Brain microvascular endothelial cell (primary cell): ENCODE measurements at regions not wholly inside any gene's neighbourhood (a gene's known extent, or its start where the extent isn't known, plus 50 kb on each side); places are given as distances from the start of the nearest gene placed in this dataset.
A peak's percentile ranks its signal among the peaks of the same experiment; 100 is the strongest.

ENCODE experiments used
- DNase-seq: peaks from one replicate; pipeline ENCODE4 v3.0.0-alpha.2; 2020
- H3K27ac ChIP-seq: fragments of 250-450 bp; sonication (Bioruptor Pico); 2 replicates; pipeline ENCODE4 v1.5.1; 2020; ENCODE audit warnings: mild to moderate bottlenecking, moderate library complexity
- H3K27me3 ChIP-seq: fragments of 250-450 bp; sonication (Bioruptor Pico); replicated peaks from 2 replicates; pipeline ENCODE4 v1.5.1; 2020; ENCODE audit warnings: mild to moderate bottlenecking
- H3K36me3 ChIP-seq: fragments of 250-450 bp; sonication (Bioruptor Pico); replicated peaks from 2 replicates; pipeline ENCODE4 v1.5.1; 2020; ENCODE audit warnings: mild to moderate bottlenecking
- H3K4me3 ChIP-seq: 2 replicates; pipeline ENCODE4 v1.5.1; 2011; ENCODE audit warnings: low read depth, mild to moderate bottlenecking, control low read depth, low read length, moderate library complexity
- in situ Hi-C: cut with HindIII; loops from 2 replicates; pipeline ENCODE4 v1.10.0; 2017; ENCODE audit warnings: low sequenced_read_pairs, low pct_ligation_motif_present
- TF ChIP-seq, protein P1 (sequence below): IDR thresholded peaks from 2 replicates; pipeline ENCODE4 v1.5.1; 2011; ENCODE audit warnings: low read depth, mild to moderate bottlenecking, moderate library complexity, low read length, control low read depth, inconsistent platforms; ENCODE audit errors: missing control alignments

DNA sequence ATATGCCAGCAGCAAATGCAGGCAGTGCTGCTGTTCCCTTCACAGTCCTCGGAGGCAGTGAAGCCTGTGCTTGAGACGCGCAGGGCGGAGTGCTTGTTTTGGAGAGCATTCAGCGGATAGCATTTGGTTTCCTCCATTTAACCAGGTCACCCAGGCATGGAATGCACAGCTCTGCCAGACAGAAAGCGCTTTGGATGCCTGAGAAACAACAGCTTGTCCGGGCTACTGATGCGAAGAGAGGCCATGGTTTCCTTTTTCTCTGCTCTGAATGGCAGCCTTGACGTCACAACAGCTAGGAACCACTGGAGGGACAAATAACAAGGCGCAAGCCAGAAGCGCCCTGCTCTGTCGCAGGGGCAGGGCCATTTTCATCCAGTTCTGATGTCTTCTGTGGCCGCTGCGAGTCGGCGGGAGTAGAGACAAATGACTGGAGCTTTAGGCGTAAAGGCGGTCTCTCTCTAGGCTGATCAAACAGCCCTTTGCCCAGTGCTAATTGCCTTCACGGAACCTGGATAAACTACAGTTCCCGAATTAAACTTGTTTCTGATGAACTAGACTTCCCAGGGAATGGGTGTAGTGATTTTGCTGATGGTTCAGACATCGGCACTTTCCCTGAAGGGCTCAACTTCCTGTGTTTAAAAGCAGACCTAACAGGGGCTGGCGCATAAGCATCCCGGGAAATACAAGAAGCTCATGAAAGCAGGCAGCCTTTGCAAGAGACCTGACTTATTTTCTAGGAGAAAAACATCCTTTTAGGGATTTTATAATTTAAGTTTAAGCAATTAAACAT is 187.6 kb upstream of the KLF14 start:
- H3K4me3 ChIP-seq: peak overlapping the region; percentile 23
- H3K27me3 ChIP-seq: no peaks in the 10 kb centered on the region
- H3K27ac ChIP-seq: peak overlapping the region; percentile 90
- TF ChIP-seq, protein P1, sequence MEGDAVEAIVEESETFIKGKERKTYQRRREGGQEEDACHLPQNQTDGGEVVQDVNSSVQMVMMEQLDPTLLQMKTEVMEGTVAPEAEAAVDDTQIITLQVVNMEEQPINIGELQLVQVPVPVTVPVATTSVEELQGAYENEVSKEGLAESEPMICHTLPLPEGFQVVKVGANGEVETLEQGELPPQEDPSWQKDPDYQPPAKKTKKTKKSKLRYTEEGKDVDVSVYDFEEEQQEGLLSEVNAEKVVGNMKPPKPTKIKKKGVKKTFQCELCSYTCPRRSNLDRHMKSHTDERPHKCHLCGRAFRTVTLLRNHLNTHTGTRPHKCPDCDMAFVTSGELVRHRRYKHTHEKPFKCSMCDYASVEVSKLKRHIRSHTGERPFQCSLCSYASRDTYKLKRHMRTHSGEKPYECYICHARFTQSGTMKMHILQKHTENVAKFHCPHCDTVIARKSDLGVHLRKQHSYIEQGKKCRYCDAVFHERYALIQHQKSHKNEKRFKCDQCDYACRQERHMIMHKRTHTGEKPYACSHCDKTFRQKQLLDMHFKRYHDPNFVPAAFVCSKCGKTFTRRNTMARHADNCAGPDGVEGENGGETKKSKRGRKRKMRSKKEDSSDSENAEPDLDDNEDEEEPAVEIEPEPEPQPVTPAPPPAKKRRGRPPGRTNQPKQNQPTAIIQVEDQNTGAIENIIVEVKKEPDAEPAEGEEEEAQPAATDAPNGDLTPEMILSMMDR: no peak
- H3K36me3 ChIP-seq: no peaks in the 10 kb centered on the region
- DNase-seq: peak; percentile 84
- in situ Hi-C loops: no loop called here

DNA sequence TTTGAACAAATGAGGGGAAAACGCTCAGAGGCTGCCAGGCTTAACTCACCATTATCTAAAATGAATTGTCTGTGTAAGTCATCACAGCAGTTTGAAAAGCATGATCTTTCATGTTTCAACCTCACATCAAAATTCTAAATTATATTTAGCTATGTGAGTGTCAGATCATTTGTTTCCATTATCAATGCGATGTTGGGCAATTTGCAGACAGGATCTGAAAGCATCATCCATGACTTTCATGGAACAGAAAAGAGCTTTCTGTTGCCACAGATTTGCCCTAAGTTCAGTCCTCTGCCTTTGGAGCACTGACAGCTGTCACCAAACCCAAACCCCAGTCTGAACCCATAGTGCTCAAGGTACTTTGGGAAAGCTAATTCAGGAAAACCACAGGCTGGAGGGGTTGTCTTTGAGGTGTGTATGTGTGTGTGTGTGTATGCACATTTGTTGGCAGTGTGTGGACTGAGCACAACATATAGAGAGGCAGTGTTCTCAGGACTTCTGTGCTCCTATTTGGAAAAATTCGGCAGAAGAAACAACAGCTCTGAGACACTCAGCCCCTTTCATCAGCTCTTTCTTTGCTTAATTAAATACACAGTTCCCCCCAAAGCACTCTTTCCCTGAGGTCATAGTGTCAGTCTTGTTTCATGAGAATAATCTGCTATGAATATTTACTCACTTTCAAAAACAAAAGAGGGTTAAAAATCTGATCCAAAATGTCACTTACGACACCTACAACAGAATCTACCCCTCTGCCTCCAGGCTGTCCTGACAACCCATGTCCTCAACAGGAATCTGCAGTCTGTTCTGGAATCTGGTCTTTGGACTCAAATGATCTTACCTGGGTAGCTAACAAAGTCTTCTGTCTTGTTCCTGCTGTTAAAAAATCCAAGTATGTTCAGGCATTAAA is 188.5 kb upstream of the KLF14 start:
- in situ Hi-C loops: no loop called here
- no peak overlapping the region for H3K4me3 ChIP-seq
- no peaks in the 10 kb centered on the region for H3K27me3 ChIP-seq
- peak overlapping the region; percentile 90 for H3K27ac ChIP-seq
- no peaks in the 10 kb centered on the region for H3K36me3 ChIP-seq
- DNase-seq: no peak
- TF ChIP-seq, protein P1: no peak

DNA sequence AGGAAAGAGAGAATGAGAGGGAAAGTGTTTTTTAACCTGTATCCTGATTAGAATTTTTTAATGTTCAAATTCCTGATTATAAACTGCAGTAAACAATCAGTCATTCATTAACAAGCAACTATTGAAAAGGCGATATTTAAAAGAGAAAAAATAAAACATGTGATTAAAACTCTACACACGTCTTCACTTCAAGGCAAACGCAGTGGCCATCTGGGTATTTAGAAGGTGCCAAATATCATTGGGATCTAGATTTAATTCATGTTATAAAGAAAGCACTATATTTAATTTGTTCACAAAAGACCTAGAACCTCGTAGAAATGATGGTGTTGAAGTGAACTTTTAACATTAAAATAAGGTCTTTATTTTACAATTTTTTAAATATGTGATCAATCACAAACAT is 189.4 kb upstream of the KLF14 start:
- Histone ChIP-seq H3K27ac (no peak overlapping the region), H3K4me3 (no peak overlapping the region), H3K27me3 (no peaks in the 10 kb centered on the region), H3K36me3 (no peaks in the 10 kb centered on the region)
- in situ Hi-C loops: no loop called here
- DNase-seq: no peak
- TF ChIP-seq, protein P1: no peak

DNA sequence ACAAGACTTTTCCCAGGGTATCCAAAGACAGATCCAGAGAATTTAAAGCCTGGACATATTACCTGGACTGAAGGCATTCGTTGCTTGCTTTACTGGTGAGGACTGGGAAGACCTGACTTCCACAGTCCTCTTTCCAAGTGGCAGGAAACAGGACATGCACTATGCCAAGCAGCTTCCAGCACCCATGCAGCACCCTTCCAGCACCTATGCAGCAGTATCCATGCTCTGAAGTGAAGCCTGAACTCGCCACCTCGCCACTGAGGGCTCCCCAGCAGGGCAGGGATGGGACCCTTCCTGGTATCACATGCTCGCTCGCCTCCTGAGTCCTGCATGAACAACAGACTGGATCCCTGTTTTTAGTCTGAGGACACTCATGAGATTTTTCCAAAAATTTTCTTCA is 189.9 kb upstream of the KLF14 start:
- in situ Hi-C loops: no loop called here
- no peak overlapping the region for H3K27ac ChIP-seq
- TF ChIP-seq, protein P1: no peak
- no peaks in the 10 kb centered on the region for H3K36me3 ChIP-seq
- DNase-seq: no peak
- no peaks in the 10 kb centered on the region for H3K27me3 ChIP-seq
- H3K4me3 ChIP-seq: no peak overlapping the region

DNA sequence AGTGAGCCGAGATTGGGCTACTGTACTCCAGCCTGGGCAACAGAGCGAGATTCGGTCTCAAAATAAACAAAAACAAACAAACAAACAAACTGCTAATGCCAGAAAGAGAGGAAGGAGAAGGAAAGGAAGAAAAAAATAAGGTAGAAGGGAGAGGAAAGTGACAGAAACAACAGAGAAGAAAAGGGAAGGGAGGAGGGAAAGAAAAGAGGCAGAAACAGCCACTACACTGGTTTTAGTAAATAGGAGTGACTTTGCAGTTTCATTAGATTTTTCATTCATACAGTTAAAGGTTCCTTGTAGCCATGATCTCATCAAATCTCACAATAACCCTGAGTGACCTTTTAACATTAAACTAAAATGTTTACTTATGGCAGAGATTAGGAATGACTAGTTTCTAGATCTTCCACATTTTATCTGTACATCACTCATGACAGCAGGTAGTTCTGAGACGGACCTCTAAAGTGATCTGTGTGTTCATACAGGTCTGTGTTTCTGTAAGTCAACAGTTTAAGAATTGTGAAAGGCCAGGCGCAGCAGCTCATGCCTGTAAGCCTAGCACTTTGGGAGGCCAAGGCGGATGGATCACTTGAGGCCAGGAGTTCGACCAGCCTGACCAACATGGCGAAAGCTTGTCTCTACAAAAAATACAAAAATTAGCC is 191.3 kb upstream of the KLF14 start:
- no peak overlapping the region for H3K27ac ChIP-seq
- DNase-seq: no peak
- H3K36me3 ChIP-seq: no peaks in the 10 kb centered on the region
- TF ChIP-seq, protein P1: no peak
- H3K4me3 ChIP-seq: no peak overlapping the region
- in situ Hi-C loops: no loop called here
- H3K27me3 ChIP-seq: no peaks in the 10 kb centered on the region
